GM04503 (cell line): ENCODE measurements at regions not wholly inside any gene's neighbourhood (a gene's known extent, or its start where the extent isn't known, plus 50 kb on each side); places are given as distances from the start of the nearest gene placed in this dataset.
"Not testable (repeated sequence)": the region's sequence is repeated elsewhere in the genome, so short reads cannot be mapped to it uniquely, and the experiment has no call there.

Experiments
- DNase-seq: peaks from one replicate; pipeline ENCODE4 v3.0.0-alpha.2; 2012; ENCODE audit warnings: low read depth

GRCh38 chr12:105481392-105482300, 151.2 kb downstream of the C12orf75 start:
- DNase-seq = peak; percentile 41

GRCh38 chr12:105482951-105483350, 152.5 kb downstream of the C12orf75 start:
- DNase-seq = peak; percentile 28

- no peak for DNase-seq
These were observed 153.2 kb downstream of the C12orf75 start for GRCh38 chr12:105483691-105484090.

GRCh38 chr12:105485321-105485910, 154.9 kb downstream of the C12orf75 start:
- no peak for DNase-seq

GRCh38 chr12:105485921-105486320, 155.4 kb downstream of the C12orf75 start:
- no peak for DNase-seq

GRCh38 chr12:105487963-105488362, 157.5 kb downstream of the C12orf75 start:
- DNase-seq = no peak

GRCh38 chr12:105492591-105493545, 162.4 kb downstream of the C12orf75 start:
- DNase-seq = no peak

- no peak for DNase-seq
These were observed 168.7 kb downstream of the C12orf75 start for GRCh38 chr12:105499205-105499604.

- not testable (repeated sequence) for DNase-seq
These were observed 170.2 kb downstream of the C12orf75 start for GRCh38 chr12:105500676-105501075.

- DNase-seq = no peak
These were observed 172.0 kb downstream of the C12orf75 start for GRCh38 chr12:105502426-105502930.

- DNase-seq = no peak
These were observed 173.1 kb downstream of the C12orf75 start for GRCh38 chr12:105503619-105504018.

- no peak for DNase-seq
These were observed 173.8 kb downstream of the C12orf75 start for GRCh38 chr12:105504286-105504685.

GRCh38 chr12:105506678-105507310, 176.3 kb downstream of the C12orf75 start:
- no peak for DNase-seq

GRCh38 chr12:105507311-105508038, 177.0 kb downstream of the C12orf75 start:
- DNase-seq = no peak

- DNase-seq = no peak
These were observed 177.6 kb downstream of the C12orf75 start for GRCh38 chr12:105508096-105508495.

- DNase-seq = no peak
These were observed 180.0 kb downstream of the C12orf75 start for GRCh38 chr12:105510526-105510925.

GRCh38 chr12:105512861-105513260, 182.4 kb downstream of the C12orf75 start:
- DNase-seq = not testable (repeated sequence)

GRCh38 chr12:105522166-105522825, 191.8 kb downstream of the C12orf75 start:
- DNase-seq = peak; percentile 52

- peak; percentile 79 for DNase-seq
These were observed 192.9 kb downstream of the C12orf75 start for GRCh38 chr12:105523164-105524057.
